CD4-positive, alpha-beta T cell (primary cell): ENCODE measurements at regions not wholly inside any gene's neighbourhood (a gene's known extent, or its start where the extent isn't known, plus 50 kb on each side); places are given as distances from the start of the nearest gene placed in this dataset.

Source experiments
- ATAC-seq: fragments of 200-7000 bp; cut with Tn5 transposase; one replicate; pipeline ENCODE4 v1.10.0; 2022; ENCODE audit warnings: mild to moderate bottlenecking; ENCODE audit not compliant: poor library complexity
- CTCF ChIA-PET: fragments of 350-600 bp; sonication (Branson Sonifier 250); formaldehyde crosslinking; loops from one replicate; lab custom pipeline; 2021; ENCODE audit warnings: antibody characterized with exemption, inconsistent platforms; lab: Charles Lee
- POLR2A ChIA-PET: fragments of 350-600 bp; sonication (Branson Sonifier 250); formaldehyde crosslinking; loops from one replicate; lab custom pipeline; 2021; ENCODE audit warnings: antibody characterized with exemption, inconsistent platforms; lab: Charles Lee
- DNase-seq, 14 experiments: peaks; one replicate each; pipeline ENCODE4 v3.0.0-alpha.2; 2013 to 2020; ENCODE audit warnings: mixed read lengths in 2 of 14
- H3K27ac ChIP-seq, 2 donors: one replicate each; pipeline versions ENCODE4 v1.5.1 to v1.7.0; 2013; ENCODE audit warnings: low read length in 2 of 2, low read depth in 1 of 2, mild to moderate bottlenecking in 1 of 2
- H3K27me3 ChIP-seq, 2 experiments: 1 replicate in 1 of 2; 2 replicates in 1 of 2; pipeline versions ENCODE4 v1.6.1 to v1.7.0; 2013; ENCODE audit warnings: low read length in 2 of 2, control low read depth in 1 of 2, mild to moderate bottlenecking in 1 of 2, moderate library complexity in 1 of 2; ENCODE audit not compliant: insufficient read depth in 2 of 2, control insufficient read depth in 1 of 2
- H3K36me3 ChIP-seq: one replicate; pipeline ENCODE4 v1.6.1; 2013; ENCODE audit warnings: low read length, control low read depth; ENCODE audit not compliant: insufficient read depth
- H3K4me1 ChIP-seq: one replicate; pipeline ENCODE4 v1.6.1; 2013; ENCODE audit warnings: low read length, control low read depth; ENCODE audit not compliant: insufficient read depth
- H3K4me3 ChIP-seq: one replicate; pipeline ENCODE4 v1.5.1; 2013; ENCODE audit warnings: mild to moderate bottlenecking, low read length, moderate library complexity
- H3K9me3 ChIP-seq, 2 experiments: 1 replicate in 1 of 2; 2 replicates in 1 of 2; pipeline versions ENCODE4 v1.6.1 to v1.7.0; 2013; ENCODE audit warnings: low read length in 2 of 2, mild to moderate bottlenecking in 2 of 2, control low read depth in 1 of 2, moderate library complexity in 1 of 2; ENCODE audit not compliant: control insufficient read depth in 1 of 2, insufficient read depth in 1 of 2
- H3K27ac Mint-ChIP-seq: one replicate; pipeline ENCODE4 v1.8.0; 2020; ENCODE audit warnings: mixed read lengths
- H3K27me3 Mint-ChIP-seq: one replicate; pipeline ENCODE4 v1.8.0; 2021; ENCODE audit warnings: mixed read lengths
- H3K36me3 Mint-ChIP-seq: one replicate; pipeline ENCODE4 v1.8.0; 2021; ENCODE audit warnings: low read depth, mixed read lengths
- H3K4me1 Mint-ChIP-seq: one replicate; pipeline ENCODE4 v1.8.0; 2021; ENCODE audit warnings: low read depth, mixed read lengths
- H3K4me3 Mint-ChIP-seq: one replicate; pipeline ENCODE4 v1.8.0; 2020; ENCODE audit warnings: mild to moderate bottlenecking, mixed read lengths
- H3K9me3 Mint-ChIP-seq: one replicate; pipeline ENCODE4 v1.8.0; 2020; ENCODE audit warnings: mixed read lengths
- intact Hi-C, 2 experiments: fragments of 100-400 bp; cut with DNase I in 1 of 2; cut with micrococcal nuclease in 1 of 2; formaldehyde crosslinking; loops; one replicate each; pipeline versions ENCODE4 v1.15.1 to v1.9.0; 2023 to 2025; cut with DNase I, micrococcal nuclease
- TF ChIP-seq, protein P1 (sequence below): fragments of 200-600 bp; IDR thresholded peaks from one replicate; pipeline ENCODE4 v1.8.0; 2022; ENCODE audit warnings: antibody characterized with exemption, mild to moderate bottlenecking

DNA sequence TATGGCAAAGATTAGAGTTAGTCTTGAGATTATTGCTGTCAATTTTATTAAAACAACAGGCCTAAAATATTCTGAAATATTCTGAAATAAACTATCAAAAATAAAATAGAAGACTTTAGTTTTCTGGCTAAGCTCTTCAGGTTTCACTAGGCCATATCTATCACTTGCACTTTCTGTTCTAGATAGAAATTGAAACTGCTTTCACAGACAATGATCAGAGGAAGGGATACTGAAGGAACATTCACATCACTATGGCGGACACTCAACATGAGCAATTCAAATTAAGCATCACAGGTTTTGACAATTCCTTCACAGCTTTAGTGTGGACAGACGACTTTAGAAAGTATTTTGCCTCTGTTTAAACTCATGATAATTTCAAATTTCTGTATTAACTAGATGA, 586.4 kb upstream of the REG3G start:
- intact Hi-C loops: no loop called here
- ATAC-seq (no peak), DNase-seq (no peak)
- ChIA-PET POLR2A (no interaction called here), CTCF (no interaction called here)
- H3K9me3 ChIP-seq: no peaks in the 10 kb centered on the region
- Mint-ChIP-seq H3K9me3 (peaks cover 18% of the 10 kb centered on the region), H3K27me3 (no peaks in the 10 kb centered on the region), H3K4me3 (no peak overlapping the region), H3K4me1 (no peaks in the 10 kb centered on the region), H3K36me3 (no peaks in the 10 kb centered on the region), H3K27ac (no peak overlapping the region)
- H3K4me3 ChIP-seq: no peak overlapping the region
- H3K36me3 ChIP-seq: no peaks in the 10 kb centered on the region
- H3K27me3 ChIP-seq: no peaks in the 10 kb centered on the region
- no peaks in the 10 kb centered on the region for H3K4me1 ChIP-seq
- TF ChIP-seq, protein P1, sequence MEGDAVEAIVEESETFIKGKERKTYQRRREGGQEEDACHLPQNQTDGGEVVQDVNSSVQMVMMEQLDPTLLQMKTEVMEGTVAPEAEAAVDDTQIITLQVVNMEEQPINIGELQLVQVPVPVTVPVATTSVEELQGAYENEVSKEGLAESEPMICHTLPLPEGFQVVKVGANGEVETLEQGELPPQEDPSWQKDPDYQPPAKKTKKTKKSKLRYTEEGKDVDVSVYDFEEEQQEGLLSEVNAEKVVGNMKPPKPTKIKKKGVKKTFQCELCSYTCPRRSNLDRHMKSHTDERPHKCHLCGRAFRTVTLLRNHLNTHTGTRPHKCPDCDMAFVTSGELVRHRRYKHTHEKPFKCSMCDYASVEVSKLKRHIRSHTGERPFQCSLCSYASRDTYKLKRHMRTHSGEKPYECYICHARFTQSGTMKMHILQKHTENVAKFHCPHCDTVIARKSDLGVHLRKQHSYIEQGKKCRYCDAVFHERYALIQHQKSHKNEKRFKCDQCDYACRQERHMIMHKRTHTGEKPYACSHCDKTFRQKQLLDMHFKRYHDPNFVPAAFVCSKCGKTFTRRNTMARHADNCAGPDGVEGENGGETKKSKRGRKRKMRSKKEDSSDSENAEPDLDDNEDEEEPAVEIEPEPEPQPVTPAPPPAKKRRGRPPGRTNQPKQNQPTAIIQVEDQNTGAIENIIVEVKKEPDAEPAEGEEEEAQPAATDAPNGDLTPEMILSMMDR: no peak
- H3K27ac ChIP-seq: no peak overlapping the region

DNA sequence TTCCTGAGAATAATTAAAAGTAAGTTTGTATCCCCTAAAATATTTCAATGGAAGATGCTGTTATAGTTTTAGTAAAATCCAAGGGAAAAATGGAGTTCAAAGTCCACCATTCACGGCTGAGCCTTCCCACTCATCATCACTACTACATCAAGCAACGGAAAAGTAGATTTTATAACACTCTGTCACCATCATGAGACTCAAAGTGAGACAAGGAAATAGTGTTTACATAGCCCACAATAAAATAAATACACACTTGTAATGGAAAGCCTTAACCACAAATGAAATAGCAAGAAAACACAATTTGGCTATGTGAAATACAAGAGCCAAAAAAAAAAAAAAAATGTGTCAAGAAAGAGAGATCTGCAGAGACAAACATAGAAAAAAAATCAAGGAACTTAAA, 569.9 kb upstream of the REG3G start:
- intact Hi-C loops: no loop called here
- H3K4me3 Mint-ChIP-seq: no peak overlapping the region

DNA sequence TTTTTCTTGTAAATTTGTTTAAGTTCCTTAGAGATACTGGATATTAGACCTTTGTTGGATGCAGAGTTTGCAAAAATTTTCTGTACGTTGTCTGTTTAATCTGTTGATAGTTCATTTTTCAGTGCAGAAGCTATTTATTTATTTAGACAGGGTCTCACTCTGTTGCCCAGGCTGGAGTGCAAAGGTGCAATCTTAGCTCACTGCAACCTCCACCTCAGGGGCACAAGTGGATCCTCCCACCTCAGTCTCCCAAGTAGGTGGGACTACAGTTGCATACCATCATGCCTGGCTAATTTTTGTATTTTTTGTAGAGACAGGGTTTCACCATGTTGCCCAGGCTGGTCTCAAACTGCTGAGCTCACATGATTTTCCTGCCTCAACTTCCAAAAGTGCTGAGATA, 568.2 kb upstream of the REG3G start:
- ChIA-PET CTCF (no interaction called here), POLR2A (no interaction called here)
- Histone ChIP-seq H3K36me3 (no peaks in the 10 kb centered on the region), H3K9me3 (peaks cover 0 to 5% of the 10 kb centered on the region in 2 experiments), H3K4me3 (no peak overlapping the region), H3K27me3 (no peaks in the 10 kb centered on the region), H3K27ac (no peak overlapping the region), H3K4me1 (no peaks in the 10 kb centered on the region)
- H3K27me3 Mint-ChIP-seq: no peaks in the 10 kb centered on the region
- no peak overlapping the region for H3K27ac Mint-ChIP-seq
- H3K4me3 Mint-ChIP-seq: no peak overlapping the region
- intact Hi-C loops: no loop called here
- H3K36me3 Mint-ChIP-seq: no peaks in the 10 kb centered on the region
- H3K4me1 Mint-ChIP-seq: no peaks in the 10 kb centered on the region
- TF ChIP-seq, protein P1: no peak
- peaks cover 20% of the 10 kb centered on the region for H3K9me3 Mint-ChIP-seq
- ATAC-seq: no peak
- DNase-seq: no peak

More for the DNA sequence above, 569.9 kb upstream of the REG3G start:
- no peak for DNase-seq
- H3K4me3 ChIP-seq: no peak overlapping the region
- Mint-ChIP-seq H3K9me3 (peaks cover 14% of the 10 kb centered on the region), H3K4me1 (no peaks in the 10 kb centered on the region), H3K27ac (no peak overlapping the region), H3K27me3 (no peaks in the 10 kb centered on the region), H3K36me3 (no peaks in the 10 kb centered on the region)
- TF ChIP-seq, protein P1: no peak
- ATAC-seq: no peak
- H3K36me3 ChIP-seq: no peaks in the 10 kb centered on the region
- CTCF ChIA-PET: no interaction called here
- no peaks in the 10 kb centered on the region for H3K27me3 ChIP-seq
- no peak overlapping the region for H3K27ac ChIP-seq
- POLR2A ChIA-PET: no interaction called here
- peaks cover 0 to 5% of the 10 kb centered on the region in 2 experiments for H3K9me3 ChIP-seq
- H3K4me1 ChIP-seq: no peaks in the 10 kb centered on the region
